Hematopoietic multipotent progenitor cell treated with erythropoietin and hydrocortisone succinate and interleukin-3 and kit ligand, for 15 days (in vitro differentiated cells): ENCODE measurements at regions not wholly inside any gene's neighbourhood (a gene's known extent, or its start where the extent isn't known, plus 50 kb on each side); places are given as distances from the start of the nearest gene placed in this dataset.
"Not testable (repeated sequence)": the region's sequence is repeated elsewhere in the genome, so short reads cannot be mapped to it uniquely, and the experiment has no call there.

Experiments
- DNase-seq: peaks from one replicate; pipeline ENCODE4 v3.0.0-alpha.2; 2015; ENCODE audit warnings: low spot score

GRCh38 chr2:877747-878146 is 72.9 kb upstream of the SNTG2 start:
- no peak for DNase-seq

- DNase-seq, result no peak
These were observed 74.7 kb upstream of the SNTG2 start for GRCh38 chr2:875687-876615.

GRCh38 chr2:873651-874580 is 76.7 kb upstream of the SNTG2 start:
- DNase-seq, result no peak

- DNase-seq, result no peak
These were observed 77.6 kb upstream of the SNTG2 start for GRCh38 chr2:873027-873426.

GRCh38 chr2:871926-872680 is 78.5 kb upstream of the SNTG2 start:
- no peak for DNase-seq

- no peak for DNase-seq
These were observed 79.4 kb upstream of the SNTG2 start for GRCh38 chr2:871175-871727.

- DNase-seq, result no peak
These were observed 80.2 kb upstream of the SNTG2 start for GRCh38 chr2:870426-870825.

- DNase-seq, result no peak
These were observed 80.8 kb upstream of the SNTG2 start for GRCh38 chr2:869894-870293.

GRCh38 chr2:869357-869871 is 81.2 kb upstream of the SNTG2 start:
- no peak for DNase-seq

GRCh38 chr2:868857-869256 is 81.8 kb upstream of the SNTG2 start:
- DNase-seq, result not testable (repeated sequence)

- DNase-seq, result no peak
These were observed 83.4 kb upstream of the SNTG2 start for GRCh38 chr2:867296-867695.

GRCh38 chr2:866887-867286 is 83.8 kb upstream of the SNTG2 start:
- DNase-seq, result no peak

GRCh38 chr2:866009-866680 is 84.5 kb upstream of the SNTG2 start:
- DNase-seq, result no peak

- no peak for DNase-seq
These were observed 86.0 kb upstream of the SNTG2 start for GRCh38 chr2:864501-865106.

- DNase-seq, result no peak
These were observed 86.8 kb upstream of the SNTG2 start for GRCh38 chr2:863732-864450.

- DNase-seq, result no peak
These were observed 87.8 kb upstream of the SNTG2 start for GRCh38 chr2:862731-863466.

- DNase-seq, result no peak
These were observed 88.3 kb upstream of the SNTG2 start for GRCh38 chr2:862355-862687.

- no peak for DNase-seq
These were observed 88.8 kb upstream of the SNTG2 start for GRCh38 chr2:861655-862354.
